GM12891 (cell line): ENCODE measurements at regions not wholly inside any gene's neighbourhood (a gene's known extent, or its start where the extent isn't known, plus 50 kb on each side); places are given as distances from the start of the nearest gene placed in this dataset.

Experiments used
- DNase-seq: peaks from one replicate; pipeline ENCODE4 v3.0.0; 2011; ENCODE audit warnings: low spot score; ENCODE audit not compliant: insufficient read length
- FAIRE-seq: peaks from 2 replicates; lab custom pipeline; 2011; peaks lifted over from hg19 to GRCh38; lab: Jason Lieb, UNC
- PAX5 ChIP-seq: IDR thresholded peaks from 2 replicates; pipeline ENCODE4 v1.6.1; 2011; ENCODE audit warnings: low read length, moderate library complexity, mild to moderate bottlenecking; ENCODE audit not compliant: insufficient read depth, severe bottlenecking
- POLR2A ChIP-seq: IDR thresholded peaks from 2 replicates; pipeline ENCODE4 v1.6.1; 2011; ENCODE audit warnings: low read depth, low read length, control low read depth
- POLR2AphosphoS5 ChIP-seq: IDR thresholded peaks from 2 replicates; pipeline ENCODE4 v1.6.1; 2011; ENCODE audit warnings: low read depth, low read length, control low read depth
- POU2F2 ChIP-seq: IDR thresholded peaks from 2 replicates; pipeline ENCODE4 v1.6.1; 2011; ENCODE audit warnings: low read depth, mild to moderate bottlenecking, control low read depth, low read length, moderate library complexity
- SPI1 ChIP-seq: IDR thresholded peaks from 2 replicates; pipeline ENCODE4 v1.6.1; 2011; ENCODE audit warnings: low read depth, low read length, control low read depth
- TAF1 ChIP-seq: IDR thresholded peaks from 2 replicates; pipeline ENCODE4 v1.6.1; 2011; ENCODE audit warnings: low read depth, low read length, control low read depth

DNA sequence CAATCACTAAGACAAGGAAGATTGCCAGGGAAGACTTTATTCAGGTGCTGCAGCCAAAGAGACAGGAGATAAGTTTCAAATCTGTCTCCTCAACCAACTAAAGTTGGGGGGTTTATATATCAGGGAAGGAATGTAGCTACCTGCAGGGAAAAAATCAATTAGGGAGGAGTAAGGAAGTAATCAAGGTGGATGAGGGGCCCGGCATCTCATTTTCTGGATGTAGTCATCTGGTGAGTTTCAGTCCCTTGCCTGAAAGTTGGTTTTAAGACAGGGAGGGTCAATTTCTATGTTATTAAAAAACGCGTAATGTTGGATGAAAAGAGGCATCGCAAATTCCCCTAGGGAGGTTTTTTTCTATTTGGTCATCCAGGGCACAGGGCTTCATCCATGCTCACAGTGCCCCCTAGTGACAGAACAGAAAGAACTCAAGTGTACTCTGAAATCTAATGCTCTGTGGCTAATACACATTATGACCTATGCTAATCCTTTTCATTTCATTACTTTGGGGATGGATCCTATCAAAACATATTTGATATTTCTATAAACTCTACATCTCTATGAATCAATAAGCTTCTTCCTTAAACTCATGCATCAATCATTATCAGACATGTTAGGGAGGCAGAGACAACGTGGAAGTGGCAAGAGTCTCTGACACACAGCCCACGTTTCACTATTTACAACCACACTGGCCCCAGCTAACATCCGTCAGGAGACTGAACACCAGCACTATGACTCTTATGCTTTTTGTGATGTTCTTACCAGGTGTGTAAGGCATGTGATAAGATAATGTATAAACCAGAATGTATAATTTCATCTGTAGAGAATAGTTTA, 1577.0 kb upstream of the TENM3 start:
- FAIRE-seq = no peak

DNA sequence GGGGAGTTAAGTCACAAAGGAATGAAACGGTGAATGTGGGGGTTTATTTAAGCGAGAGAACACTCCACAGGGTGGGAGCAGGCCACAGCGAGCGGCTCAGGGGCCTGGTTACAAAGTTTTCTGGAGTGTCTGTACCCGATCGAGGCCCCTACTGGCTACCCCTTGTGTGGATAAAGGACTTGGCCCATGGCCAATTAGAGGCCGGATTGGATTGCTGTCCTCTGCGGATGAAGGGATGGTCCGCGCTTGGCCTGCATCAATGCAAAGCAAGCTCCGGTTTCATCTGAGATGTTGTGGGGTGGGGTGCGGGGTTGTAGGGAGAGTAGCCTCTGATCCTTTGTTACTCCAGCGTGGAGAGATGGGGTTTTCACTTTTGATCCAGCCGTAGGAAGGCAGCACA, 1574.5 kb upstream of the TENM3 start:
- FAIRE-seq = no peak
- TF ChIP-seq PAX5 = no peak
- TF ChIP-seq POLR2AphosphoS5 = no peak
- no peak for TF ChIP-seq TAF1
- no peak for TF ChIP-seq SPI1
- TF ChIP-seq POU2F2 = no peak
- no peak for TF ChIP-seq POLR2A
- DNase-seq = no peak

More for the DNA sequence above, 1577.0 kb upstream of the TENM3 start:
- TF ChIP-seq TAF1 (no peak), SPI1 (no peak), POLR2AphosphoS5 (no peak), POLR2A (no peak), POU2F2 (no peak), PAX5 (no peak)
- DNase-seq = peak; percentile 14

DNA sequence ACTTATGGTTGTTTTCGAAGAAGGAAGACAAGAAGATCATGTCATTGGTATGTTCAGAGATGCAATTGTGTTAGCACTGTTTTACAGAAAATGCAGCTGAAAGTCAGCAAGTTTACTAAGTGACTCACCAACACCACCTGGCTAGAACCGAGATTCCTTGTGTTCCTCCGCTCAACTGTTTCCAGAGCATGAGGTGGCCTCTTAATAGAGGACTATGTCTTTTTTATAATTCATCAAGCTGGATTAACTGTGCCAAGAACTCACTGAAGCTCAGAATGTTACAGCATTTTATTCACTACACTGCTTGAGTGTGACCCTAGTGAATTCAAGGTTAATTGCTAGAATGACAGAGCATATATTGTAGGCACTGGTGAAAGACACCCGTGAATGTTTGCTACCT, 1573.5 kb upstream of the TENM3 start:
- TF ChIP-seq TAF1 (no peak), POLR2A (no peak), POU2F2 (no peak), PAX5 (no peak), SPI1 (no peak), POLR2AphosphoS5 (no peak)
- DNase-seq (no peak), FAIRE-seq (no peak)

- DNase-seq = no peak
- no peak for FAIRE-seq
Measured at GRCh38 chr4:180674619-180675358, 1568.4 kb upstream of the TENM3 start.

DNA sequence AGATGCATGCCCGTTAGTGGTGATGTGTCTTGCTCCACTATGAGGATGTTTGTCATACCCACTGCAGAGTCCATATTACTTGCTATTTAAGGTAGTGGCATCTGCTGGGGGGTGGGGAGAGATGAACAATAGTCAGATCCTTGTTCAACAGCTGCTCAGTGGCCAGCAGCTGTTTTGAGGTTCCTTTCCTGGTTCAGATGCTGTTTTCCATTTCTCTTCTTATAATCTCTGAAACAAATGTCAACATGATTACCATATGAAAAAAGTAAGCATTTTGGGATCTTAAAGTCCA, 1567.9 kb upstream of the TENM3 start:
- FAIRE-seq (no peak), DNase-seq (no peak)
- TF ChIP-seq PAX5 (no peak), POU2F2 (no peak), POLR2A (no peak), POLR2AphosphoS5 (no peak), SPI1 (no peak), TAF1 (no peak)

More at GRCh38 chr4:180674619-180675358, 1568.4 kb upstream of the TENM3 start:
- TF ChIP-seq TAF1 (no peak), POLR2AphosphoS5 (no peak), POU2F2 (no peak), SPI1 (no peak), PAX5 (no peak), POLR2A (no peak)

- DNase-seq (no peak), FAIRE-seq (no peak)
- TF ChIP-seq POU2F2 (no peak), PAX5 (no peak), TAF1 (no peak), POLR2AphosphoS5 (no peak)
Measured at GRCh38 chr4:180680305-180680704, 1562.9 kb upstream of the TENM3 start.

- DNase-seq = no peak
- FAIRE-seq = no peak
- no peak for TF ChIP-seq POU2F2
- TF ChIP-seq TAF1 = no peak
- no peak for TF ChIP-seq POLR2AphosphoS5
- TF ChIP-seq SPI1 = no peak
- TF ChIP-seq POLR2A = no peak
- no peak for TF ChIP-seq PAX5
Measured at GRCh38 chr4:180682776-180683175, 1560.4 kb upstream of the TENM3 start.

DNA sequence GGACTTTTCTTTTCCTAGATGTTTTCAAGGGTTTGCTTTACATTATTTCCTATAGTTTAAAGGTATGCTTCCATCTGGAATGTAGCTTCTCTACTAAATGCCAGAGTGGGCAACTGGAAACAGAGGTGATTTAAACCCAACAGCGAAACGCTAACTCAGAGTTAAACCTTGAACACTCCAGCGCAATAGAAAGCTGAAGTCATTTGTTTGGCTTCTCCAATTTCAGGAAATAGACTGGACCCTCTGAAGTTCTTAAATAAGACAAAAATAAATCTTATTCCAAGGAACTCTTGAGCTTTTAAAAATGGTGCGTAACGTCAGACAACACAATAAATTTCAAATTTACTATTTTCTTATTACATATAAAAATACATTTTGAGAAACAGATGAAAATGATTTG, 1560.0 kb upstream of the TENM3 start:
- no peak for TF ChIP-seq PAX5
- TF ChIP-seq TAF1 = no peak
- no peak for TF ChIP-seq POLR2A
- TF ChIP-seq POU2F2 = no peak
- no peak for TF ChIP-seq SPI1
- TF ChIP-seq POLR2AphosphoS5 = no peak
- FAIRE-seq (no peak), DNase-seq (no peak)

- no peak for TF ChIP-seq POLR2AphosphoS5
- no peak for TF ChIP-seq PAX5
- no peak for TF ChIP-seq TAF1
- TF ChIP-seq POLR2A = no peak
- TF ChIP-seq SPI1 = no peak
- TF ChIP-seq POU2F2 = no peak
- FAIRE-seq = no peak
- no peak for DNase-seq
Measured at GRCh38 chr4:180688480-180688879, 1554.7 kb upstream of the TENM3 start.
